ENCODE measurements at regions not wholly inside any gene's neighbourhood (a gene's known extent, or its start where the extent isn't known, plus 50 kb on each side); places are given as distances from the start of the nearest gene placed in this dataset.

GRCh38 chr6:141669141-141669540 is 463.6 kb upstream of the GJE1 start:
- POLR2A ChIA-PET = no interaction called here
- Mint-ChIP-seq H3K9me3 (ENCODE audit: unreplicated experiment) (no peaks in the 10 kb centered on the region), H3K4me1 (ENCODE audit: low read depth, unreplicated experiment) (no peaks in the 10 kb centered on the region), H3K27me3 (ENCODE audit: insufficient read depth, unreplicated experiment) (peaks cover 10% of the 10 kb centered on the region), H3K4me3 (ENCODE audit: unreplicated experiment) (no peak overlapping the region), H3K36me3 (ENCODE audit: insufficient read depth, unreplicated experiment) (no peaks in the 10 kb centered on the region), H3K27ac (ENCODE audit: unreplicated experiment) (no peak overlapping the region)
- Histone ChIP-seq H3K9me3 (no peaks in the 10 kb centered on the region), H3K36me3 (ENCODE audit: control insufficient read depth, insufficient read depth, low read length) (no peaks in the 10 kb centered on the region), H3K27me3 (replicated peaks; ENCODE audit: control insufficient read depth, insufficient read depth, low read length) (no peaks in the 10 kb centered on the region), H3K4me3 (ENCODE audit: low read depth, low read length) (no peak overlapping the region), H3K4me1 (no peaks in the 10 kb centered on the region)
- no TSS peak for BruUV-seq (replicated peaks)
- intact Hi-C loops (cut with micrococcal nuclease; ENCODE audit: unreplicated experiment) = no loop called here
- no peak for DNase-seq
- CTCF ChIA-PET = no interaction called here
- no peak for TF ChIP-seq CTCF (IDR thresholded peaks at IDR 0.05; ENCODE audit: insufficient read depth in 1 of 2, low read depth in 1 of 2, low read length in 1 of 2, severe bottlenecking in 1 of 2, unreplicated experiment in 1 of 2)

GRCh38 chr6:141667580-141668309 is 465.0 kb upstream of the GJE1 start:
- H3K4me3 Mint-ChIP-seq (ENCODE audit: unreplicated experiment) = no peak overlapping the region
- no peaks in the 10 kb centered on the region for H3K9me3 ChIP-seq
- TF ChIP-seq CTCF (IDR thresholded peaks at IDR 0.05; ENCODE audit: insufficient read depth in 1 of 2, low read depth in 1 of 2, low read length in 1 of 2, severe bottlenecking in 1 of 2, unreplicated experiment in 1 of 2) = no peak
- no peaks in the 10 kb centered on the region for H3K36me3 Mint-ChIP-seq (ENCODE audit: insufficient read depth, unreplicated experiment)
- intact Hi-C loops (cut with micrococcal nuclease; ENCODE audit: unreplicated experiment) = no loop called here
- H3K27me3 ChIP-seq (replicated peaks; ENCODE audit: control insufficient read depth, insufficient read depth, low read length) = no peaks in the 10 kb centered on the region
- no peak overlapping the region for H3K27ac Mint-ChIP-seq (ENCODE audit: unreplicated experiment)
- H3K9me3 Mint-ChIP-seq (ENCODE audit: unreplicated experiment) = no peaks in the 10 kb centered on the region
- no peak overlapping the region for H3K4me3 ChIP-seq (ENCODE audit: low read depth, low read length)
- no peaks in the 10 kb centered on the region for H3K4me1 ChIP-seq
- no peaks in the 10 kb centered on the region for H3K36me3 ChIP-seq (ENCODE audit: control insufficient read depth, insufficient read depth, low read length)
- DNase-seq = no peak
- ChIA-PET POLR2A (no interaction called here), CTCF (no interaction called here)
- H3K4me1 Mint-ChIP-seq (ENCODE audit: low read depth, unreplicated experiment) = no peaks in the 10 kb centered on the region
- H3K27me3 Mint-ChIP-seq (ENCODE audit: insufficient read depth, unreplicated experiment) = peaks cover 10% of the 10 kb centered on the region
- no TSS peak for BruUV-seq (replicated peaks)

- Mint-ChIP-seq H3K27me3 (ENCODE audit: insufficient read depth, unreplicated experiment) (peaks cover 6% of the 10 kb centered on the region), H3K4me1 (ENCODE audit: low read depth, unreplicated experiment) (no peaks in the 10 kb centered on the region), H3K4me3 (ENCODE audit: unreplicated experiment) (no peak overlapping the region), H3K36me3 (ENCODE audit: insufficient read depth, unreplicated experiment) (no peaks in the 10 kb centered on the region), H3K9me3 (ENCODE audit: unreplicated experiment) (no peaks in the 10 kb centered on the region), H3K27ac (ENCODE audit: unreplicated experiment) (no peak overlapping the region)
- intact Hi-C loops (cut with micrococcal nuclease; ENCODE audit: unreplicated experiment) = no loop called here
- H3K9me3 ChIP-seq = no peaks in the 10 kb centered on the region
- DNase-seq = no peak
- POLR2A ChIA-PET = no interaction called here
- CTCF ChIA-PET = no interaction called here
- H3K36me3 ChIP-seq (ENCODE audit: control insufficient read depth, insufficient read depth, low read length) = no peaks in the 10 kb centered on the region
- H3K27me3 ChIP-seq (replicated peaks; ENCODE audit: control insufficient read depth, insufficient read depth, low read length) = no peaks in the 10 kb centered on the region
- BruUV-seq (replicated peaks) = no TSS peak
- H3K4me3 ChIP-seq (ENCODE audit: low read depth, low read length) = no peak overlapping the region
- no peak for TF ChIP-seq CTCF (IDR thresholded peaks at IDR 0.05; ENCODE audit: insufficient read depth in 1 of 2, low read depth in 1 of 2, low read length in 1 of 2, severe bottlenecking in 1 of 2, unreplicated experiment in 1 of 2)
- no peaks in the 10 kb centered on the region for H3K4me1 ChIP-seq
Measured at GRCh38 chr6:141666187-141666586, 466.5 kb upstream of the GJE1 start.
